HG02885 (cell line): ENCODE measurements at regions not wholly inside any gene's neighbourhood (a gene's known extent, or its start where the extent isn't known, plus 50 kb on each side); places are given as distances from the start of the nearest gene placed in this dataset.
"Not testable (repeated sequence)": the region's sequence is repeated elsewhere in the genome, so short reads cannot be mapped to it uniquely, and the experiment has no call there.

Source experiments
- ATAC-seq: cut with Tn5 transposase; IDR thresholded peaks from one replicate; pipeline ENCODE4 v1.9.1; 2021; ENCODE audit warnings: mild to moderate bottlenecking; ENCODE audit not compliant: unreplicated experiment, poor library complexity

DNA sequence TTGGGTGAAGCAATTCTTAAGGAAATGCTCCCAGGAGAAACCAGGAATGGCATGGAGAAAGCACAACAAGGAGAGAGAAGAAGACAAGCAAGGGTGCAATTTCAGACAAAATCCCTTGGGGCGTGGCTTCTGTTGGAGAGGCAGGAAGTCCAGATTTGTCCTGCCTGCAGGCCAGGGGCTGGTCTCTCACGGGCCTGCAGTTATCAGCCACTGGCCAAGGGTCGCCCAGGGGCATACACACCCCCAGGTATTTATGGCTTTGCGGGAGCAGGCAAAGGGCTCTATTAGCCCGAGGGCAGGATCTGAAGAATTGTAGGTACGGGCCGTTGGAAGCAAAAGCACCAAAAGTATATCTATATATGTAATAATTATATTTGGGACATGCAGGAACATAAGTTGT lies 87.7 kb downstream of the IYD start:
- ATAC-seq, result no peak

DNA sequence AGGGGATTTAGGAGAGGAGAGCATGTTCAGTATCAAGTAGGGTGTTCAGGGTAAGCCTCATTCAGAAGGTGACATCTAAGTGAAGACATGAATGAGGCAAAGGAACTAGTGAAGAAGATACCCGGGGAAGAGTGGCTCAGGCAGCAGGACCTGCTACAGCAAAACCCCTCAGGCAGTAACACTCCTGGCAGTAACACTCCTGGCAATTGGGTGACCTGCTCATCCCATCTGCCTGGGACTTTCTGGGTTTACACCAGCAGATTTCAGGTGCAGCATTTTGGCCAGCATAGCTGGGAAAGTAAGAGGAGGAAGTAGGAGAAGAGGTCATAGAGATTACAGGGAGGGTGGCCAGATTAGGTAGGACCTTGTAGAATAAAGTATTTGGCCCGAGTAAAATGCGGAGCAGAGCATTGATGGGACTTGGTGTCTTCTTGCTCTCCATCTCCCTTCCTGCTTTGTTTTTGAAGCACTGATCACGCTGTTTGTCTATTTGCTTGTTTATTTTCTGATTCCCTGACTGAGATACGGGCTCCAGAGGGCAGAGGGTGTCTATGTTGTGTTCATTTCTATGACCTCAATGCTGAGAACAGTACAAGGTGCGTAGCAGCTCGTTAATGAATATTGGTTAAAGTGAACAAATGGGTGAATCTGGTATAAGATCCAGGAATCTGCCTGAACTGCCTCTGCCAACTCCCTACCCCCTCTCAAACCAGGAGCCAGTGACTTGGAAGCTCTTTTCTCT lies 88.3 kb downstream of the IYD start:
- ATAC-seq, result no peak

GRCh38 chr6:150458579-150458978 lies 89.8 kb downstream of the IYD start:
- no peak for ATAC-seq

DNA sequence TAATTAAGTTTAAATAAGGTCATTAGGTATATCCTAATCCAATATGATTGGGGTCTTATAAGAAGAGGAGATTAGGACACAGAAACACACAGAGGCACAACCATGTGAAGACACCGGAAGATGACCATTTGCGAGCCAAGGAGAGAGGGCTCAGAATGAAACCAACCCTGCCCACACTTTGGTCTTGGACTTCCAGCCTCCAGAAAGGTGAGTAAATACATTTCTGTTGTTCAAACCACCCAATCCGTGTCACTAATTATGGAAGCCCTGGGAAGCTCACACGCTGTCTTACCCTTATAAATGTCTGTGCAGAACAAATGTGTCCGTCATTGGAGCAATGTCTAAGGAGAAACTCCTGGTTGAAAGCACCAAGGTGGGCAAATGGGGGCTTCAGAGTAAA lies 95.0 kb downstream of the IYD start:
- ATAC-seq, result no peak

DNA sequence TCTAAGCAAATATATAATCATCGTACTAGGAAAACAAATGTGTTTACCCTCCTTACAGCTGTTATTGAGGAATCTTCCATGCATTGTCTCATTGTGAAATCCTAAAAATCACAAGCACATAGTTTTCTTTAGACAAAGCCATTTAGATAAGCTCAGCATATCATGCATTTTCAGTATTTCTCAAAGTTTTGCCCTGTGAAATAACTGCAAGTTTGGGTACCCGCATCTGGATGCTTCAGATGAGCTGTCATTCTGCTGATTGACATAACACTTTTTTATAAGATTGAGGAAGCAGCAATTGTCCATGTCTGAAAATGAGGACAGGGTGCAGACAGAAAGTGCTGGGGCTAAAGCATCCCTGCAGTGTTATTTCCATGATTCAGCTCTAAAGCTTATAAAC lies 96.2 kb downstream of the IYD start:
- no peak for ATAC-seq

- no peak for ATAC-seq
Measured at GRCh38 chr6:150465610-150466009, 96.8 kb downstream of the IYD start.

DNA sequence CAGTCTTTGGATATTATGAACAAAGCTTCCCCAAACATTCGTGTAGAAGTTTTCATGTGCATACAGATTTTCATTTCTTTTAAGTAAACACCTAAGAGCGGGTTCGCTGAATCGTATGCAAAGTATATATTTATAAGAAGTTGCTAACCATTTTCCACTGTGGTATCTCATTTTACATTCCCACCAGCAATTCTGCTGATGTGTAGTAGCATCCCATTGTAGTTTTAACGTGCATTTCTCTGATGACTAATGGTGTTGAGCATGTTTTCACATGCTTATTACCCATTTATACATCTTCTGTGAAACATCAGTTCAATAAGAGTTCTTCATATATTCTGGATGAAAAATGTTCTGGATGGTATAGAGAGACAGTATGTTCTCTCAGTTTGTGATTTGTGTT lies 97.4 kb downstream of the IYD start:
- ATAC-seq, result no peak

GRCh38 chr6:150470131-150470530 lies 101.3 kb downstream of the IYD start:
- no peak for ATAC-seq

DNA sequence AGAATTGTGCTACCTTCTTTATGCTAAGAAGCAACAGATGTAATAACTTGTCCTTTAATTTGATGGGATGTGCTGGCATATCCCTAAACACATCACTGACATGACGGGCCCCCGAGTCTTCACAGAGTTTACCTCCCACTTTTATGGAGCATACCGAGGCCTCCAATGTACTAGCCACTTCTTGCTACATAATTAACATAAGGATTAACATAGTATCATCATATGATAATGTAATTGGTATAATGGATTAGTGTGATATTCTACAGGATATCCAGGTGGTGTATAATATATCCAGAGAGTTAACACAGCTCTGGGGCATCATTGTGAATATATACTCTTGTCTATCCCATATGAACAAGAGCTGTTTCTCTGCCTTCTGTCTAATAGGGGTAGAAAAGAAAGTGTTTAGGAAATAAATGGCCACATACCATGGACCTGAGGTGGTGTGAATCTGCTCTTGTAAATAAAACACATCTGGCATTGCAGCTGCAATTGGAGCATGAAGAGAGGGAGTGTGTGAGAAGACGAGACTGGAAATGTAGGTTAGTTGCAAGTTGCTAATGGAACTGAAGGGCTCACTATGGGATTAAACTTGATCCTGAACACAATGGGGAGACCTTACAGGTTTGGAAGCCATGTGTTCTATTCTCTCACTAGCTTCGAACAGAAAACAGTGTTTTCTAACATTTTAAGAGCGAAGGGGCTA lies 102.3 kb downstream of the IYD start:
- ATAC-seq, result no peak

DNA sequence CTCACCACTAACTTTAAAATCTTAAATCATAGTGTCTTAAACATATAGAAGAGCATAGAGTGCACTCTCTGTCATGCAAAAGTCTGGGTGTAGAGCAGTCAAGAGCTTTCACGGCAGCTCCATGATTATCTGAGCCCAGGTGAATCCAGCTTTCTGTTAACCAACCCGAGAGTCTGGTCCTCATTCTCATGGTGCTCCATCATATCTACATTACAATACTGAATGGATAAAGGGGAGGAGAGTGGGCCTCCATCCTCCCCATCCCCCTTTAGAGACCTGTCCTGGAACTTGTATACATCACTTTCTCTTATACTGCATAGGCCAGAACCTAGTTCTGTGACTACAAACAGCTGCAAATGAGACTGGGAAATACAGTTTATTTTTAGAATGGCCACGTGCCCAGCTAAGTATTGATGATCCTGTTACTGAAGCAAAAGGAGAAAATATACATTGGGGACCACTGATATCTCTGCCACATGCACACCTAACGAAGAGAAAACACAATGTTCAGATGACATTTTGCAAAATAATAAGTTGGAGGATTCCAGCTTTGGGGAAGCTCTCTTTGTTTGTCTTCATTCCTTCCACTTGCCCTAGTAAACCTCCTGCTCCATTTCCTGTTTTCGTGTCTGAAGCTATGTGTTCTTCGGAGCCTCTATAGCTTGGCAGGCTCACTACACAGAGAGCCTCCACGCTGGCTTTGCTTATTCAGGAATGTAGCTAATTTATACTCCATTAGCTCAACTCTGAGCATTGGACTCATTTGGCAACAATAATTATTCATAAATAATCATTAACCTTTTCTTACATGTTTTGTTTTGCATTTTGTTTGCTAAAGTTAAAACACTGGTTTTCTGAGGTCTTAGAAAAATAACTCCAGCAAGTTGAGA lies 110.1 kb downstream of the IYD start:
- no peak for ATAC-seq

GRCh38 chr6:150482883-150483409 lies 114.1 kb downstream of the IYD start:
- no peak for ATAC-seq

GRCh38 chr6:150485161-150485958 lies 114.3 kb upstream of the PLEKHG1 start:
- no peak for ATAC-seq

- ATAC-seq, result no peak
Measured at GRCh38 chr6:150486048-150486447, 113.6 kb upstream of the PLEKHG1 start.

GRCh38 chr6:150490586-150490985 lies 109.1 kb upstream of the PLEKHG1 start:
- ATAC-seq, result no peak

DNA sequence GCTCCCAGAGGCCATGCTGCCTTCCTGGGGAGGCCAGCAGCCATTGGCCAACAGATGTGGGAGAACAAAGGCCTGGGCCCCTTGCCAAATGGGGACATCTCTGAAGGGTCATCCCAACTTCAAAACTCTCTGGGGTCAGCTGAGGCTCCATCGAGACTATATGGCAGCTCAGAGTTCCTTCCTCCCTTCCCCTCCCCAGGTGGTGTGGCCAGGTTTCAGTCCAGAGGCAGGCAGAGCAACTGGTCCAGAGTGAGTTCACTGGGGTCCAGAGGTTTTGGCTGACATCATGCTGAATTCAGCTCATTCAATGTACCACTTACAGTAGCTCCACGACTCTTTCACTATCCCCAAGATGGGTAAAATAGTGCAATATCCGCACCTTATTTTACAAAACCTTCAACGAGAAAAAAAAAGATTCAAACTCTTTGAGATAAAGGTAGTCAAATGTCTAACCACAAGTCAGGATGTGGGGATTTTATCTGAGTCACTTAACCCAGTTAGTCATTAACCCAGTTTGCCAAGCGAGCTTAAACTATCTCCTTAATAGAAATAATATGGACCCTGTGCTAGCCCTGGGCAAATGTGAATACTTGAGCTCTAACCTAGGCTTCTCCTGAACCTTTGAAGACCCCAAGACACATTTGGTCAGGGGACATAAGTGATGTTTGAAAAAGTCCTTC lies 108.4 kb upstream of the PLEKHG1 start:
- ATAC-seq, result peak; percentile 64

DNA sequence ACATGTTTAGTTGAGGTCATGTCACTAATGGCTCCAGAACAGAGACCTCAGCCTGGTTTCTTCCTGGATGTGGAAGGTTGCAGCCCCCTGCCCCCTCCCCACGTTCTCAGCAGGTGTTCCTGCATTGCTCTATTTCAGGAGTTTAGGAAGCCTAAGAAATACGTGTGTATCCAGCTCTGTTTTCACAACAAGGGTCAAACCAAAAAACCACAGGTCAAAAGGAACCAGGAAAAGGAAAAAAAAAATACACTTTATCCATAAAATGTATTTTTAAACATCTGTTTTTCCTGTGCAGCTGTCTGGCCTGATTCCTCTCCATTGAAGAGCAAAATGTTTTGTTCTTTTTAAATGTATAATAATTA lies 107.9 kb upstream of the PLEKHG1 start:
- no peak for ATAC-seq

GRCh38 chr6:150492507-150492906 lies 107.2 kb upstream of the PLEKHG1 start:
- ATAC-seq, result no peak

DNA sequence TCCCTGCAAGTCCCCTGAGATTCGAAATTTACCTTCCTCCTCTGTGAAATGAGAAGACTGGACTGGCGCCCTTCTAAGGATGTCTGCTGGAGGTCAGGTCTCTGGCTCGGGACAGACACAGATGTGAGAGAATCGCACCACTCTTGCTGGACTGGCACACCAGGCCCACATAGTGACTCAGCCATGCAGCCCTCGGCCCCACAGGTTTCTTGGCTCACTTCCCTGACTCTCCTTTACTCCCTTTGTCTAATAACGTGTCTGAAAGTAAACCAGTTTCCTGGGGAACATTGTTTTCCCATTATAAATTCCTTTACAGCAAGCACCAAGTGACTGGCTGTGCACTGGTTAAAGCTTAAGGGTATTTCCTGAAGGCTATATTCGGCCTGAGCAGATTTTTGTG lies 106.7 kb upstream of the PLEKHG1 start:
- ATAC-seq, result no peak

DNA sequence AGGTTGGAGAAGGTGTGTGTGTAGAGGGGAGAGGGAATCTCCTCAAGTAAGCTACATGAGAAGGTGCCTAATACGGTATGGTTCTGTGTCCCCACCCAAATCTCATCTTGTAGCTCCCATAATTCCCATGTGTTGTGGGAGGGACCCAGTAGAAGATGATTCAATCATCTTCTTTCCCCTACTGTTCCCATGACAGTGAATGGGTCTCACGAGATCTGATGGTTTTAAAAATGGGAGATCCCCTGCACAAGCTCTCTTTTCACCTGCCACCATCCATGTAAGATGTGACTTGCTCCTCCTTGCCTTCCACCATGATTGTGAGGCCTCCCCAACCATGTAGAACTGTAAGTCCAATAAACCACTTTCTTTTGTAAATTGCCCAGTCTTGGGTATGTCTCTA lies 106.1 kb upstream of the PLEKHG1 start:
- ATAC-seq, result not testable (repeated sequence)

- no peak for ATAC-seq
Measured at GRCh38 chr6:150494241-150494640, 105.4 kb upstream of the PLEKHG1 start.
